ENCODE measurements at regions not wholly inside any gene's neighbourhood (a gene's known extent, or its start where the extent isn't known, plus 50 kb on each side); places are given as distances from the start of the nearest gene placed in this dataset.

DNA sequence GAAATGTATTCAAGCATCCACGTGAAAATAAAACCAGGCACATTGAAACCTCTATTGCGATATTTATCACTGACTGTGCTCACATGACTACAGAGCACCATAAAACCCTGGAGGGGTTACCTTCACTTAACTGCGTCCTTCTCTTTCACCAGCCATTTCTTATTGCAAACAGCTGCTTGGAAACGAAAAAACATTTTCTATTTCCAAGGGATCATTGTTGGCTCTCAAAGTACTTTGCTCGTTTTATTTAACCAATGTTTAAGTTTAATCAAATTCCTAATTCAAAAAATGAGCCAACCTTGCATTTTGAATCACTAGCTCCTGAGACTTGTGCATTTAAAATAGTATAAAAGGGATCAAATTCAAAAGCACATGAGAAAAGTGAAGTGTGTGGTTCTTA, 134.4 kb downstream of the OSR1 start:
- no peak overlapping the region for H3K4me3 ChIP-seq (ENCODE audit: low read depth, low read length)
- TF ChIP-seq, protein P1, sequence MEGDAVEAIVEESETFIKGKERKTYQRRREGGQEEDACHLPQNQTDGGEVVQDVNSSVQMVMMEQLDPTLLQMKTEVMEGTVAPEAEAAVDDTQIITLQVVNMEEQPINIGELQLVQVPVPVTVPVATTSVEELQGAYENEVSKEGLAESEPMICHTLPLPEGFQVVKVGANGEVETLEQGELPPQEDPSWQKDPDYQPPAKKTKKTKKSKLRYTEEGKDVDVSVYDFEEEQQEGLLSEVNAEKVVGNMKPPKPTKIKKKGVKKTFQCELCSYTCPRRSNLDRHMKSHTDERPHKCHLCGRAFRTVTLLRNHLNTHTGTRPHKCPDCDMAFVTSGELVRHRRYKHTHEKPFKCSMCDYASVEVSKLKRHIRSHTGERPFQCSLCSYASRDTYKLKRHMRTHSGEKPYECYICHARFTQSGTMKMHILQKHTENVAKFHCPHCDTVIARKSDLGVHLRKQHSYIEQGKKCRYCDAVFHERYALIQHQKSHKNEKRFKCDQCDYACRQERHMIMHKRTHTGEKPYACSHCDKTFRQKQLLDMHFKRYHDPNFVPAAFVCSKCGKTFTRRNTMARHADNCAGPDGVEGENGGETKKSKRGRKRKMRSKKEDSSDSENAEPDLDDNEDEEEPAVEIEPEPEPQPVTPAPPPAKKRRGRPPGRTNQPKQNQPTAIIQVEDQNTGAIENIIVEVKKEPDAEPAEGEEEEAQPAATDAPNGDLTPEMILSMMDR (IDR thresholded peaks at IDR 0.05; ENCODE audit: insufficient read depth, low read depth, low read length, missing control alignments): no peak

DNA sequence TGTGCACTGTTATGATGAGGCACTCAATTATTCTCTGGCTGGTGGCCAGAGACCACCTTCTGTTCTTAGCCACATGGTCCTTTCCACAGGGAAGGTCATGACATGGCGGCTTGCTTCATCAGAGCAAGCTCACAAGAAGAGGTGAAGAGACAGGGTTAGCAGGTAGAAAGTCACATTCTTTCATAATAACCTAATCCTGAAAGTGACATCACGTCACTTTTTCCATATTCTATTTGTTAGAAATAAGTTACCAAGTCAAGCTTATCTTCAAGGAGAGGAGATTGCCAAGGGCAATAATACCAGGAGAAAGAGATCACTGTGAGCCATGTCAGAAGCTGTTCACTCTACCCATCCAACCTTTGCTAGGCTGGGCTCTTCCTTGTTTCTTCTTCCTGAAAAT, 139.4 kb downstream of the OSR1 start:
- no peak for DNase-seq (ENCODE audit: low read depth)
- no peak overlapping the region for H3K4me3 ChIP-seq (ENCODE audit: low read depth, low read length)
- TF ChIP-seq, protein P1 (IDR thresholded peaks at IDR 0.05; ENCODE audit: insufficient read depth, low read depth, low read length, missing control alignments): no peak

More for the DNA sequence above, 134.4 kb downstream of the OSR1 start:
- DNase-seq (ENCODE audit: low read depth): no peak

DNA sequence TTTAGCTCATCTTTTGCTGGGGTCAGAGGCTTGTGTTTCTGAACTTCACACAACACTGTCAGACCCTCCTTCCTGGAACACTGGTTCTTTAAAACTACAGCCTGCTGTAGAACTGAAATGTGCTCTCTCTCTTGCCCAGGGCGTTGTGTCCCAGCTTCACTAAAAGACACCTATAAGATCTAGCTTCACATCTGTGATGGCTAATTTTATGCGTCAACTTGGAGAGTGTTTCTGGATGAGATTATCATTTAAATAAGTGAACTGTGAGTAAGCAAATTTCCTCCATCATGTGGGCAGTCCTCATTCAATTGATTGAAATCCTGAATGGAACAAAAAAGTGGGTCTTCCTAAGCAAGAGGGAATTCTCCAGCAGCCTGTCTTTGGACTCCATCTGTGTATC, 140.3 kb downstream of the OSR1 start:
- H3K4me3 ChIP-seq (ENCODE audit: low read depth, low read length): no peak overlapping the region
- TF ChIP-seq, protein P1 (IDR thresholded peaks at IDR 0.05; ENCODE audit: insufficient read depth, low read depth, low read length, missing control alignments): no peak
- DNase-seq (ENCODE audit: low read depth): no peak

DNA sequence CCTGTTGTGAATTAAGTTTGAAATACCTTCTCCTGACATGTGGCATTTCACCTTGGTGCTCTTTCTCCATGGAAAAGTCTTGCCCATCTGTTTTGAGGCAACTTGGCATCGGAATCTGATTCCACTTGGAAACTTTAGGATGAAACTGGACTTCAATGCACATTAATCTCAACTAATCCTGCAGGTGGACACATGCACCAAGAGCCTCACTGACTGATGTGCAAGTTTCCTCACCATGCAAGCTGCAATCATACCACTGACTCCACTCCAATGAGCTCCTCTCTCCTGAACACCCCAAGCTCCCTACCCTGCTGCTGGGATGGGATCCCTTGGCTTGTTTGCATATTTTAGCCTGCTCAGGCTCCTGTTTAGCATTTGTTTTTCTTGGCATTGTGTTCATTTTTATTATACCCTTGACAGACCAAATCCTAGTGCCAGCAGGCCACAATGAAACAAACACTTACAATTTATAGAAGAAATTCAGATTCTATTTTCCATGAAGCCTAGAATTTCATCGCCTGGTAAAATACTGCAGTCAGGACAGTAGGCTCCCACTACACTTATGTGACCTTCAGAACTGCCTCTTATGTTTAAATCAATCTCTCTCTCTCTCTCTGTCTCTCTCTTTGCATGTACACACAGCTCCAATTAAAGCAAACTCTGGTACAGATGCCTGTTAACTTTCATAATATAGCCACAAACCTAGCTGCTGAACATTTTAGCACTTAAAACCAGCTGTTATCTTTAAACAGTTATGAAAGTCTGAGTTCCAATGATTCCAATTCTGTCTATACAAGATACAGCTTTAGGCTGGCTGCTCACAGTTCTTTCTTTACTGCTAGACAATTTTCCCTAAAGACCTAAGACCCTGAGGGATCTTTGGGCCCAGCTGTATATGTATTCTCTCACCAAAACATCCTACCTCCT, 141.5 kb downstream of the OSR1 start:
- no peak for DNase-seq (ENCODE audit: low read depth)
- TF ChIP-seq, protein P1 (IDR thresholded peaks at IDR 0.05; ENCODE audit: insufficient read depth, low read depth, low read length, missing control alignments): no peak
- no peak overlapping the region for H3K4me3 ChIP-seq (ENCODE audit: low read depth, low read length)

DNA sequence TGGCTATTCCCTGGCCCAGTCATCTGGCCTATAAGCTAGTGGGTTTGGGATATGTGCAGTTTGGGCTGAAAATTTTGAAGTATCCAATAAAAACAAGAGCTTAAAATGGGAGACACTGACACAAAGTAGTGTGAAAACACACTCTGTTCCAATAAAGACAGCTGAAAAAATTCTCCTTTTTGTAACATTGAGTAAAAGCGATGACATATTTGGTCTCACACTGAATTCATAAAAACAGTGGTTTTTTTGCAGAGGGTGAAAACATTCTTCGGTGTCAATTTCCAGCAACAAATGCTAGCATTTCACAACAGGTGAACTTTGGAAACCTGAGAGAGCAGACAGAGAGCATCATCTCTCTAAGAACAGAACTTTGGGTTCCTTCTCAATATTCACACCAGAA, 142.2 kb downstream of the OSR1 start:
- TF ChIP-seq, protein P1 (IDR thresholded peaks at IDR 0.05; ENCODE audit: insufficient read depth, low read depth, low read length, missing control alignments): no peak
- no peak overlapping the region for H3K4me3 ChIP-seq (ENCODE audit: low read depth, low read length)
- DNase-seq (ENCODE audit: low read depth): no peak

DNA sequence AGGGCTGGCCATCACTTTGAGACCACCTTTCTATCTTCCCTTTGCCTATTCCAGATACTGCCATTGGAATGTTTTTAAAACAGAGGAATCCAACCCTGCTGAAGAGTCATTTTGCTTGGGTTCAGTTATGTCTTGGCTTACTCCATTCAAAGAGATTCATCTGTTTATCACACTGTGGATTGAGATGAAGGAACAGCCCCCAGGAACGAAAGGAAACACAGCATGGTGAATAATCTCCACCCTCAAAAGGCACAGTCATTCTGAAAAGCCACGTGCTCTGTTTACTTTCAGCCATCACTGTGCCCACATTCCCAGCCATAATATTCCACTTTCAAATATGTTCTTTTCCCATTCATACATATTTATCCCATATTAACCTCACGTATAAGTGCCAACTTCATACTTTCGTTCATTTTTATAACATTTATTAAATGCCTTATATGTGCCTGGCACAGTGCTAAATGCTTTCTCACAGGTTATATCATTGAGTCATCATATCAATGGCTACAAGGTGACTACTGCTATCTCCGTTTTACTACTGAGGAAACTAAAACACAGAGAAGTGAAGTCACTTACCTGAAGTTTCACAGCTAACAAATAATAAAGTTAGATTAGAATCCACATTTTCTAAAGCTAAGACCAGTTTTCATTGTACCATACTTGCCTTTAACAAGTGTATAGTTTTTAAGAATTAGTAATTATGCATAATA, 143.6 kb downstream of the OSR1 start:
- TF ChIP-seq, protein P1 (IDR thresholded peaks at IDR 0.05; ENCODE audit: insufficient read depth, low read depth, low read length, missing control alignments): no peak
- DNase-seq (ENCODE audit: low read depth): no peak

More for the DNA sequence above, 143.6 kb downstream of the OSR1 start:
- H3K4me3 ChIP-seq (ENCODE audit: low read depth, low read length): no peak overlapping the region
